ENCODE measurements at regions not wholly inside any gene's neighbourhood (a gene's known extent, or its start where the extent isn't known, plus 50 kb on each side); places are given as distances from the start of the nearest gene placed in this dataset.

DNA sequence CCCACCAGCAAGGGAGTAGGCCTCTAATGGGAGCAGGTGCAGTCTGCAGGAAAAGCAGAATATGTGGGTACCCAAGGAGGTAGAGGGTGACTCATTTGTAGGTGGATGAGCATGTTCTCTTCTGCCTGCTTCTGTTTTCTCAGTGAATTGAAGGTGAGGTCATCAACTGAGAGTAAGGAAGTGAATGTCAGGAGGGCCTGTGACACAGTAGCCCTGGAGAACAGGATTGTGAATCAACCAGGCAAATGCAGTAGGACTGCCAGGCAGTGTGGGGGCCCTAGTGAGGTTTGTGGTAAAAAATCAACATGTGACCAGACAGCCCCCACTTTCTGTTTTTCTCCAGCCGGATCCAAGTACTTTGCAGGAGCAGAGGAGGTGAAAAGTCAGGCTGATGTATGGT is 150.5 kb upstream of the SOX9 start:
- TF ChIP-seq EP300 (IDR thresholded peaks at IDR 0.05; ENCODE audit: borderline replicate concordance) = no peak
- TF ChIP-seq RAD21 (IDR thresholded peaks at IDR 0.05; ENCODE audit: low read depth) = no peak
- TF ChIP-seq, protein P1, sequence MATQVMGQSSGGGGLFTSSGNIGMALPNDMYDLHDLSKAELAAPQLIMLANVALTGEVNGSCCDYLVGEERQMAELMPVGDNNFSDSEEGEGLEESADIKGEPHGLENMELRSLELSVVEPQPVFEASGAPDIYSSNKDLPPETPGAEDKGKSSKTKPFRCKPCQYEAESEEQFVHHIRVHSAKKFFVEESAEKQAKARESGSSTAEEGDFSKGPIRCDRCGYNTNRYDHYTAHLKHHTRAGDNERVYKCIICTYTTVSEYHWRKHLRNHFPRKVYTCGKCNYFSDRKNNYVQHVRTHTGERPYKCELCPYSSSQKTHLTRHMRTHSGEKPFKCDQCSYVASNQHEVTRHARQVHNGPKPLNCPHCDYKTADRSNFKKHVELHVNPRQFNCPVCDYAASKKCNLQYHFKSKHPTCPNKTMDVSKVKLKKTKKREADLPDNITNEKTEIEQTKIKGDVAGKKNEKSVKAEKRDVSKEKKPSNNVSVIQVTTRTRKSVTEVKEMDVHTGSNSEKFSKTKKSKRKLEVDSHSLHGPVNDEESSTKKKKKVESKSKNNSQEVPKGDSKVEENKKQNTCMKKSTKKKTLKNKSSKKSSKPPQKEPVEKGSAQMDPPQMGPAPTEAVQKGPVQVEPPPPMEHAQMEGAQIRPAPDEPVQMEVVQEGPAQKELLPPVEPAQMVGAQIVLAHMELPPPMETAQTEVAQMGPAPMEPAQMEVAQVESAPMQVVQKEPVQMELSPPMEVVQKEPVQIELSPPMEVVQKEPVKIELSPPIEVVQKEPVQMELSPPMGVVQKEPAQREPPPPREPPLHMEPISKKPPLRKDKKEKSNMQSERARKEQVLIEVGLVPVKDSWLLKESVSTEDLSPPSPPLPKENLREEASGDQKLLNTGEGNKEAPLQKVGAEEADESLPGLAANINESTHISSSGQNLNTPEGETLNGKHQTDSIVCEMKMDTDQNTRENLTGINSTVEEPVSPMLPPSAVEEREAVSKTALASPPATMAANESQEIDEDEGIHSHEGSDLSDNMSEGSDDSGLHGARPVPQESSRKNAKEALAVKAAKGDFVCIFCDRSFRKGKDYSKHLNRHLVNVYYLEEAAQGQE (IDR thresholded peaks at IDR 0.05; ENCODE audit: low read depth) = no peak
- TF ChIP-seq EGR1 (IDR thresholded peaks at IDR 0.05) = no peak
- TF ChIP-seq TCF12 (IDR thresholded peaks at IDR 0.05; ENCODE audit: low read depth) = no peak
- TF ChIP-seq TAF1 (IDR thresholded peaks at IDR 0.05; ENCODE audit: low read depth) = no peak
- TF ChIP-seq TEAD4 (IDR thresholded peaks at IDR 0.05) = no peak
- no peak for TF ChIP-seq CREB1 (IDR thresholded peaks at IDR 0.05; ENCODE audit: low read depth)
